ENCODE measurements at regions not wholly inside any gene's neighbourhood (a gene's known extent, or its start where the extent isn't known, plus 50 kb on each side); places are given as distances from the start of the nearest gene placed in this dataset.

DNA sequence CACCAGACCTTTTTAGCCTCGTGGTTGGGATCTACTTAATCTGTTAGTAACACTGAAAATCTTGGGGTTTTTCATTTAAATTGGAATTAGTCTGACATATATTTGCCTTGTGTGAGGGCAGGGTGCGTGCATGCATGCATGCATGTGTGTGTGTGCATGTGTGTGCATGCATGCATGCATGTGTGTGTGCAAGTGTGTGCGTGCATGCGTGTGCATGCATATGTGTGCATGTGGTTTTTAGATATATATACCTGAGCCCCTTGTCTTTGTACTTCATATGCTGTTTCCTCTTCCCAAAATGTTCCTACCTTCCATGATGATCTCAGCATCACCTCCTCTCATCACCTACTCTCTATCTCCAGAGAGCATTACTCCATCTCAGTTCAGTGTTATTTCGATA is 66.3 kb upstream of the BCL11B start:
- no peaks in the 10 kb centered on the region for H3K36me3 ChIP-seq (ENCODE audit: control insufficient read depth in 4 of 4, insufficient read depth in 4 of 4, low read length in 3 of 4)
- WGBS (ENCODE audit: insufficient coverage): 100% methylated on average over 3 of the region's 5 CpGs
- DNase-seq: no peak
- POLR2A ChIA-PET: no interaction called here
- H3K27ac ChIP-seq (ENCODE audit: insufficient read depth in 1 of 2, low read depth in 1 of 2, low read length in 2 of 2, poor library complexity in 1 of 2, severe bottlenecking in 2 of 2): no peak overlapping the region
- no peak overlapping the region for H3K4me3 ChIP-seq (ENCODE audit: control insufficient read depth in 1 of 7, extremely low read depth in 1 of 7, insufficient read depth in 4 of 7, low read depth in 2 of 7, low read length in 6 of 7)
- peaks cover 0 to 4% (median 0%) of the 10 kb centered on the region in 5 experiments for H3K9me3 ChIP-seq (ENCODE audit: control extremely low read depth in 1 of 5, control insufficient read depth in 4 of 5, insufficient read depth in 2 of 5, low read depth in 1 of 5, low read length in 4 of 5)
- H3K4me1 ChIP-seq (ENCODE audit: control extremely low read depth in 1 of 4, control insufficient read depth in 4 of 4, insufficient read depth in 4 of 4, low read length in 3 of 4): no peaks in the 10 kb centered on the region
- CTCF ChIA-PET: no interaction called here
- peaks cover 0 to 26% (median 6%) of the 10 kb centered on the region in 5 experiments for H3K27me3 ChIP-seq (replicated peaks in 2 of 5; ENCODE audit: control insufficient read depth in 4 of 5, insufficient read depth in 5 of 5, low read length in 4 of 5)

DNA sequence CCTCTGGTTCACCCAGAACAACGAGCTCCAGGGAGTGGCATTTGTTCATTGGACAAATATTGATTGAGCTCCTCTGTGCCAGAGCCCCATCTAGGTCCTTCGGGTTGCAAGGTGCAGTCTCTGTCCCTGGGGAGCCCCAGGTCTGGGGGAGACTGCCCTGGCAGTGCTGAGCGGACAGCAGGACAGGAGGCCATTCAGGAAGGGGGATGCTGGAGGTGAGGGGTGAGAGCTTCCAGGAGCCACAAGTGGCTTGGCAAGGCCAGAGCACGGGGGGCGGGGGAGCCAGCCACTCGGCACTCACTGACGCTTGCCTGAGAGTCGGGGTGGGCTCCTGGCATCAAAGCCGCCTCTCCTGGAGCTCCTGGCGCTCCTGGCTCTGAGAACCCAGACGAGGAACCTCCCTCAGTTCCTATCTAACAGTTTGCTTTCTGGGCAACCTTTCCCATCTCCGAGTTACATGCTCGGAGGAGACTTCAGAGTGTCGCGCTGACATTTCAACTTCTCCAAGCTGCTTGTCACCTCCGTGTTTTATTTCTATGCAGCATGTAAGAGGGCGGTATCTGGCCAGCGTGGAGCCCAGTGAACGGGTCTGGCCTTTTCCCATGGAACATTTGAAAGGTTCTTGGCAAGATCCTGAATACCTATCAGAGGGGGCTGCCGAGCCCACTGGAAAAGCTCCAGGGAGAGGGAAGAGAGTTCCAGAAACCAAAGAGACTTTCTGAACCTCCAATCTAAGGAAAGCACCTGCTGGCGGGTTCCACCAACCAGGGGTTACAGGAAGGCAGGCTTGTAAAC is 62.0 kb upstream of the BCL11B start:
- Histone ChIP-seq H3K9me3 (ENCODE audit: control extremely low read depth in 1 of 5, control insufficient read depth in 4 of 5, insufficient read depth in 2 of 5, low read depth in 1 of 5, low read length in 4 of 5) (no peaks in the 10 kb centered on the region), H3K36me3 (ENCODE audit: control insufficient read depth in 4 of 4, insufficient read depth in 4 of 4, low read length in 3 of 4) (no peaks in the 10 kb centered on the region), H3K4me3 (ENCODE audit: control insufficient read depth in 1 of 7, extremely low read depth in 1 of 7, insufficient read depth in 4 of 7, low read depth in 2 of 7, low read length in 6 of 7) (no peak overlapping the region), H3K27me3 (replicated peaks in 2 of 5; ENCODE audit: control insufficient read depth in 4 of 5, insufficient read depth in 5 of 5, low read length in 4 of 5) (peaks cover 0 to 16% (median 0%) of the 10 kb centered on the region in 5 experiments), H3K4me1 (ENCODE audit: control extremely low read depth in 1 of 4, control insufficient read depth in 4 of 4, insufficient read depth in 4 of 4, low read length in 3 of 4) (no peaks in the 10 kb centered on the region), H3K27ac (ENCODE audit: insufficient read depth in 1 of 2, low read depth in 1 of 2, low read length in 2 of 2, poor library complexity in 1 of 2, severe bottlenecking in 2 of 2) (no peak overlapping the region)
- POLR2A ChIA-PET: no interaction called here
- CTCF ChIA-PET: interaction anchor here (1.1 kb wide), 1 partner anchor 82 kb away, joined by 3 read pairs; no protein-coding TSS in a partner anchor
- WGBS (ENCODE audit: insufficient coverage): 82% methylated on average over 21 of the region's 21 CpGs
- DNase-seq: no peak

DNA sequence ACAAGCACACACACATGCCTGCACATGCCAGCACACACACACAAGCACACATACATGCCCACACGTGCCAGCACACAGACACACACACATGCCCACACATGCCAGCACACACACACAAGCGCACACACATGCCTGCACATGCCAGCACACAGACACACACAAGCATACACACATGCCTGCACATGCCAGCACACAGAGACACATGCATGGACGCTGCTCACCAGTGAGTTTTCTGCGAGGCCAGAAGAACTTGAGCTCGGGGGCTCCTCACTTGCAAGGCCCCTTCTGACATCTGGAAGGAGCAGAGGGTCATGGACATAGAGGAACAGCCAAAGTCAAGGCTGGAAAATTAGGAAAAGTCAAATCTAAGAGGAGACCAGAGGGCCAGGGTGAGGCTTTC is 61.2 kb upstream of the BCL11B start:
- H3K4me1 ChIP-seq (ENCODE audit: control extremely low read depth in 1 of 4, control insufficient read depth in 4 of 4, insufficient read depth in 4 of 4, low read length in 3 of 4): no peaks in the 10 kb centered on the region
- H3K27me3 ChIP-seq (replicated peaks in 2 of 5; ENCODE audit: control insufficient read depth in 4 of 5, insufficient read depth in 5 of 5, low read length in 4 of 5): peaks cover 0 to 13% (median 0%) of the 10 kb centered on the region in 5 experiments
- no peaks in the 10 kb centered on the region for H3K9me3 ChIP-seq (ENCODE audit: control extremely low read depth in 1 of 5, control insufficient read depth in 4 of 5, insufficient read depth in 2 of 5, low read depth in 1 of 5, low read length in 4 of 5)
- no peaks in the 10 kb centered on the region for H3K36me3 ChIP-seq (ENCODE audit: control insufficient read depth in 4 of 4, insufficient read depth in 4 of 4, low read length in 3 of 4)
- no peak overlapping the region for H3K4me3 ChIP-seq (ENCODE audit: control insufficient read depth in 1 of 7, extremely low read depth in 1 of 7, insufficient read depth in 4 of 7, low read depth in 2 of 7, low read length in 6 of 7)
- no peak for DNase-seq
- ChIA-PET CTCF (no interaction called here), POLR2A (no interaction called here)
- 90% methylated on average over 3 of the region's 5 CpGs for WGBS (ENCODE audit: insufficient coverage)
- no peak overlapping the region for H3K27ac ChIP-seq (ENCODE audit: insufficient read depth in 1 of 2, low read depth in 1 of 2, low read length in 2 of 2, poor library complexity in 1 of 2, severe bottlenecking in 2 of 2)

DNA sequence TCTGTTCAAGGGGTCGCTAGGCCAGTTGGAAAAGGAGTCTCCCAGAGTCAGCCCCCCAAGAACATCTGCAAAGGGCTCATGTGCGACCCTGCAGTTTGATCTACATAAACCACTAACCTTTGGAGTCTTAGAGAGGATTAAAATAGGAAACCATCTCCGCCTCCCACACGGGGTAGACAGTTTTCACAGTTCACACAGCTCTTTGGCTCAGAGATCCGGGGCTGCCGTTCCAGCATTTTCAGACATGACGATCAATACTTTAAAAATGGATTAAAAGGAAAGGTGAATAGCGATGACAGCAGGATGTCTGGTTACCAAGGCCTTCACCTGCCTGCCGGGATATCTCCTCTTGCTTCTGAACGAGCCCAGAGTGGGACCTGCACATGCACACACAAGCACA is 59.8 kb upstream of the BCL11B start:
- H3K4me3 ChIP-seq (ENCODE audit: control insufficient read depth in 1 of 7, extremely low read depth in 1 of 7, insufficient read depth in 4 of 7, low read depth in 2 of 7, low read length in 6 of 7): no peak overlapping the region
- H3K36me3 ChIP-seq (ENCODE audit: control insufficient read depth in 4 of 4, insufficient read depth in 4 of 4, low read length in 3 of 4): no peaks in the 10 kb centered on the region
- DNase-seq: no peak
- H3K27ac ChIP-seq (ENCODE audit: insufficient read depth in 1 of 2, low read depth in 1 of 2, low read length in 2 of 2, poor library complexity in 1 of 2, severe bottlenecking in 2 of 2): no peak overlapping the region
- H3K9me3 ChIP-seq (ENCODE audit: control extremely low read depth in 1 of 5, control insufficient read depth in 4 of 5, insufficient read depth in 2 of 5, low read depth in 1 of 5, low read length in 4 of 5): no peaks in the 10 kb centered on the region
- CTCF ChIA-PET: no interaction called here
- POLR2A ChIA-PET: no interaction called here
- H3K4me1 ChIP-seq (ENCODE audit: control extremely low read depth in 1 of 4, control insufficient read depth in 4 of 4, insufficient read depth in 4 of 4, low read length in 3 of 4): no peaks in the 10 kb centered on the region
- WGBS (ENCODE audit: insufficient coverage): 97% methylated on average over 7 of the region's 10 CpGs
- peaks cover 0 to 25% (median 0%) of the 10 kb centered on the region in 5 experiments for H3K27me3 ChIP-seq (replicated peaks in 2 of 5; ENCODE audit: control insufficient read depth in 4 of 5, insufficient read depth in 5 of 5, low read length in 4 of 5)

DNA sequence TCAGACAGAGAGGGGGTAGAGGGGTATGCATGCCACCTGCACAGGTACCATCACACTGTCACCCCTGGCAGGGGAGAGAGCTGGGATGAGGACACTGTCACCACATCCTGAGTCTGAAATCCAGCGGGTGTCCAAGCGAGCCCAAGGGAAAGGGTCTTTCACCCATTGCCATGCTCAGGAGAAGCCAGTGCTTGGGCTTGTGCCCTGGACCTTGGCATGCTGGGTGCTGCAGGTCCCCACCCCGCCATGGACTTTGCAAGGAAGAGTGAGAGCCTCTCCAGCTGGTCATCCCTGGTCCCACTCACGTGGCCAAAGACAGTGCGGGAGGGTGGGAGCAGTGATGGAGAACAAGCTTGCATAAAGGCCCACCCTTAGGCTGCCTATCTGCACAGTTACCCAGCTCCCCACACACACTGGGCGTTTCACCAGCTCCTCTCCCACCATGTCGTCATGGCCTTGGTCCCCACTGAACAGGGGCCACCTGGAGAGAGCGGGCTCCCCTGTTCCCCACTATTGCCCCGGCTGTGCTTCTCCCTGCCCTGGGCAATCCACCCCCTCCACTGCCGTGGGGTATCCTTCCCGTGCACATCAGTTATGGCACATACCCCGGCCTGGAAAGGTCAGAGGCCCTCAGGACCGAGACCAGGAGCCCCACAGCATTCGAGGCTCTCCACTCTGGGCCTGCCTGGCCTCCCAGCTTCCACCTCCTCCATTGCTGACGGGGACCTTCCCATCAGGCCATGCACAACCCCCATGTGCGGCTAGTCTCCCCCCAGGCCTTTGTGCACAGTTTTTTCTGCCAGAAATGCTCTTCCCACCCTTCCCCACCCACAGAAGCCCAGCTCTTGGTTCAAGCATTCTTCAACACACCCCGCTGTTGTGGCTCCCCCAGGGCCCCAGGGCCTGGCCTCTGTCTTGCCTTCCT is 58.6 kb upstream of the BCL11B start:
- no peak for DNase-seq
- CTCF ChIA-PET: interaction anchor here (0.6 to 0.9 kb wide), 2 partner anchors 11 to 1194 kb away, joined by 3 read pairs; no protein-coding TSS in a partner anchor
- Histone ChIP-seq H3K4me1 (ENCODE audit: control extremely low read depth in 1 of 4, control insufficient read depth in 4 of 4, insufficient read depth in 4 of 4, low read length in 3 of 4) (peaks cover 0 to under 1% (median 0%) of the 10 kb centered on the region in 4 experiments), H3K36me3 (ENCODE audit: control insufficient read depth in 4 of 4, insufficient read depth in 4 of 4, low read length in 3 of 4) (no peaks in the 10 kb centered on the region), H3K27me3 (replicated peaks in 2 of 5; ENCODE audit: control insufficient read depth in 4 of 5, insufficient read depth in 5 of 5, low read length in 4 of 5) (peaks cover 0 to 29% (median 0%) of the 10 kb centered on the region in 5 experiments), H3K27ac (ENCODE audit: insufficient read depth in 1 of 2, low read depth in 1 of 2, low read length in 2 of 2, poor library complexity in 1 of 2, severe bottlenecking in 2 of 2) (no peak overlapping the region), H3K9me3 (ENCODE audit: control extremely low read depth in 1 of 5, control insufficient read depth in 4 of 5, insufficient read depth in 2 of 5, low read depth in 1 of 5, low read length in 4 of 5) (no peaks in the 10 kb centered on the region), H3K4me3 (ENCODE audit: control insufficient read depth in 1 of 7, extremely low read depth in 1 of 7, insufficient read depth in 4 of 7, low read depth in 2 of 7, low read length in 6 of 7) (no peak overlapping the region)
- 96% methylated on average over 13 of the region's 17 CpGs for WGBS (ENCODE audit: insufficient coverage)
- POLR2A ChIA-PET: no interaction called here

DNA sequence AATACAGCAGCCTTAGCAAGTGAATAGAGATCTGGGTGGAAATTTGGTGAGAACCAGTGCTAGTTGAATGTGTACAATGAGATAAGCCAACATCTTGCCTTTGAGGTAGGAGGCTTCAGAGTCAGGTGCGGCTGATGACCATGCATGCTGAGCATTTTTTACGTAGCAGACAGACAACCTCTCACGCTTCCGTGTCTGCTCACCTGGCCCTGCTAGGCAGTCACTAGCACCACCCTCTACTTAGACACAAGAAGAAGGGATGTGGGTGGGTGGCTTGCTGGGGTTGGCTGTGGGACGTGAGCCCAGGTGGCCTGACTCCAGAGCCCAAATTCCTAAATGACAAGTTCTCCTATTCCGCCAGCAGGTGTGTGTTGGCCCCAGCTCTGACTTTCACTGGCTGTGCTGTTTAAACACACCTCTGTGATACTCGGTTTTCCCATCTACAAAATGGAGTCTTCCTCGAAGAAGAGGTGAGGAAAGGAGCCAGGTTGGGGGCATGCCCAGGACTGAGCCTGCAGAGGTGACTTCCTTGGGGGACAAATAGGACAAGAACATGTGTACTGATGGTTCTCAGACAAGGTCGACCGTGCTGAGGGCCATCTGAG is 57.8 kb upstream of the BCL11B start:
- Histone ChIP-seq H3K36me3 (ENCODE audit: control insufficient read depth in 4 of 4, insufficient read depth in 4 of 4, low read length in 3 of 4) (no peaks in the 10 kb centered on the region), H3K27me3 (replicated peaks in 2 of 5; ENCODE audit: control insufficient read depth in 4 of 5, insufficient read depth in 5 of 5, low read length in 4 of 5) (peaks cover 0 to 29% (median 0%) of the 10 kb centered on the region in 5 experiments), H3K9me3 (ENCODE audit: control extremely low read depth in 1 of 5, control insufficient read depth in 4 of 5, insufficient read depth in 2 of 5, low read depth in 1 of 5, low read length in 4 of 5) (no peaks in the 10 kb centered on the region), H3K4me1 (ENCODE audit: control extremely low read depth in 1 of 4, control insufficient read depth in 4 of 4, insufficient read depth in 4 of 4, low read length in 3 of 4) (peaks cover 0 to 2% (median 0%) of the 10 kb centered on the region in 4 experiments), H3K27ac (ENCODE audit: insufficient read depth in 1 of 2, low read depth in 1 of 2, low read length in 2 of 2, poor library complexity in 1 of 2, severe bottlenecking in 2 of 2) (no peak overlapping the region), H3K4me3 (ENCODE audit: control insufficient read depth in 1 of 7, extremely low read depth in 1 of 7, insufficient read depth in 4 of 7, low read depth in 2 of 7, low read length in 6 of 7) (no peak overlapping the region)
- CTCF ChIA-PET: interaction anchor here (0.9 kb wide), 1 partner anchor 10 kb away, joined by 3 read pairs; no protein-coding TSS in a partner anchor
- DNase-seq: no peak
- POLR2A ChIA-PET: no interaction called here
- 74% methylated on average over 7 of the region's 10 CpGs for WGBS (ENCODE audit: insufficient coverage)
